MM.1S (cell line): ENCODE measurements at regions not wholly inside any gene's neighbourhood (a gene's known extent, or its start where the extent isn't known, plus 50 kb on each side); places are given as distances from the start of the nearest gene placed in this dataset.

ENCODE experiments used
- DNase-seq: peaks from one replicate; pipeline ENCODE4 v3.0.0-alpha.2; 2015
- H2AFZ ChIP-seq: fragments of 300-600 bp; sonication (generic); 2 replicates; pipeline ENCODE4 v1.6.0; 2016; ENCODE audit warnings: antibody characterized with exemption, low read length
- H3F3A ChIP-seq: fragments of 300-600 bp; sonication (generic); 2 replicates; pipeline ENCODE4 v1.6.1; 2016; ENCODE audit warnings: mild to moderate bottlenecking, antibody characterized with exemption, low read length, moderate library complexity, mixed read lengths; ENCODE audit not compliant: insufficient read depth
- H3K27ac ChIP-seq: fragments of 300-600 bp; sonication (generic); 2 replicates; pipeline ENCODE4 v1.5.1; 2016; ENCODE audit warnings: mild to moderate bottlenecking, low read length
- H3K27me3 ChIP-seq: fragments of 300-600 bp; sonication (generic); replicated peaks from 2 replicates; pipeline ENCODE4 v1.6.0; 2016; ENCODE audit warnings: low read length; ENCODE audit not compliant: insufficient read depth
- H3K36me3 ChIP-seq: fragments of 300-600 bp; sonication (generic); replicated peaks from 2 replicates; pipeline ENCODE4 v1.6.1; 2016; ENCODE audit warnings: mild to moderate bottlenecking, low read length, mixed read lengths; ENCODE audit not compliant: insufficient read depth
- H3K4me1 ChIP-seq: fragments of 300-600 bp; sonication (generic); 2 replicates; pipeline ENCODE4 v1.6.1; 2016; ENCODE audit warnings: low read length, mixed read lengths
- H3K4me2 ChIP-seq: fragments of 300-600 bp; sonication (generic); 2 replicates; pipeline ENCODE4 v1.6.0; 2016; ENCODE audit warnings: low read depth, low read length
- H3K4me3 ChIP-seq: fragments of 300-600 bp; sonication (generic); 2 replicates; pipeline ENCODE4 v1.5.1; 2016; ENCODE audit warnings: low read length, mixed read lengths
- H3K79me2 ChIP-seq: fragments of 300-600 bp; sonication (generic); 2 replicates; pipeline ENCODE4 v1.6.1; 2016; ENCODE audit warnings: mixed run types, low read length, mixed read lengths
- H3K9ac ChIP-seq: fragments of 300-600 bp; sonication (generic); 2 replicates; pipeline ENCODE4 v1.6.1; 2016; ENCODE audit warnings: low read length, mixed read lengths
- H3K9me2 ChIP-seq: fragments of 300-600 bp; sonication (generic); replicated peaks from 2 replicates; pipeline ENCODE4 v1.6.1; 2016; ENCODE audit warnings: mild to moderate bottlenecking, low read length, mixed read lengths; ENCODE audit not compliant: insufficient read depth
- H3K9me3 ChIP-seq: fragments of 300-600 bp; sonication (generic); replicated peaks from 2 replicates; pipeline ENCODE4 v1.6.1; 2016; ENCODE audit warnings: mild to moderate bottlenecking, low read length, mixed read lengths; ENCODE audit not compliant: insufficient read depth
- H4K20me1 ChIP-seq: fragments of 300-600 bp; sonication (generic); 2 replicates; pipeline ENCODE4 v1.6.1; 2016; ENCODE audit warnings: mild to moderate bottlenecking, low read length, moderate library complexity, mixed read lengths; ENCODE audit not compliant: insufficient read depth
- EZH2 ChIP-seq: fragments of 300-600 bp; sonication (generic); optimal IDR thresholded peaks from 2 replicates; pipeline ENCODE3; 2017; ENCODE audit warnings: low read depth, mild to moderate bottlenecking, antibody characterized with exemption, low read length, mixed read lengths
- EZH2phosphoT487 ChIP-seq: fragments of 300-600 bp; sonication (generic); IDR thresholded peaks from 2 replicates; pipeline ENCODE4 v1.6.1; 2018; ENCODE audit warnings: antibody characterized with exemption, low read length
- TF ChIP-seq, protein P1 (sequence below): fragments of 300-600 bp; sonication (generic); IDR thresholded peaks from 2 replicates; pipeline ENCODE4 v1.5.1; 2016; ENCODE audit warnings: antibody characterized with exemption, low read length, mixed read lengths

DNA sequence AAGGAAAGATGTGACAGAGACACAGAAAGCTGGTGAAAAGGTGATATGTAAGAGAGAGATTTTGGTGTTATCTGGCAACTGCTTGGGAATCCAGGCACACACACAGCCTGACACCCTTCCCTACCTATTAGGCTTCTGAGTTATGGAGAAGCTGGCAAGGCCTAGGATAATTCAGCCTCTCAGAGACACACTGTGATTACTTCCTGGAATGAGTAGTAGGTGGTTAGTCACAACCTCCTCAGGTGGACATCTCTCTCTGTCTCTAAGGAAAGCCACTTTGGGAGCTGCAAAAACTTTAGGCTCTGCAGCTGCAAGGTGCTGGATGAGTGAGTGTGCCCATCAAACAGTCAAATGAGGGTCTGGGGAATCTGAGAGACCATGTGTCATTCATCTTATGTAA, 201.9 kb downstream of the PDCD6IP start:
- H3K36me3 ChIP-seq: no peaks in the 10 kb centered on the region
- H2AFZ ChIP-seq: no peak overlapping the region
- no peak overlapping the region for H3K4me3 ChIP-seq
- no peaks in the 10 kb centered on the region for H3F3A ChIP-seq
- H3K4me1 ChIP-seq: no peaks in the 10 kb centered on the region
- no peaks in the 10 kb centered on the region for H3K79me2 ChIP-seq
- H3K27me3 ChIP-seq: no peaks in the 10 kb centered on the region
- no peak for DNase-seq
- no peaks in the 10 kb centered on the region for H3K9me2 ChIP-seq
- H3K9ac ChIP-seq: no peak overlapping the region
- TF ChIP-seq, protein P1, sequence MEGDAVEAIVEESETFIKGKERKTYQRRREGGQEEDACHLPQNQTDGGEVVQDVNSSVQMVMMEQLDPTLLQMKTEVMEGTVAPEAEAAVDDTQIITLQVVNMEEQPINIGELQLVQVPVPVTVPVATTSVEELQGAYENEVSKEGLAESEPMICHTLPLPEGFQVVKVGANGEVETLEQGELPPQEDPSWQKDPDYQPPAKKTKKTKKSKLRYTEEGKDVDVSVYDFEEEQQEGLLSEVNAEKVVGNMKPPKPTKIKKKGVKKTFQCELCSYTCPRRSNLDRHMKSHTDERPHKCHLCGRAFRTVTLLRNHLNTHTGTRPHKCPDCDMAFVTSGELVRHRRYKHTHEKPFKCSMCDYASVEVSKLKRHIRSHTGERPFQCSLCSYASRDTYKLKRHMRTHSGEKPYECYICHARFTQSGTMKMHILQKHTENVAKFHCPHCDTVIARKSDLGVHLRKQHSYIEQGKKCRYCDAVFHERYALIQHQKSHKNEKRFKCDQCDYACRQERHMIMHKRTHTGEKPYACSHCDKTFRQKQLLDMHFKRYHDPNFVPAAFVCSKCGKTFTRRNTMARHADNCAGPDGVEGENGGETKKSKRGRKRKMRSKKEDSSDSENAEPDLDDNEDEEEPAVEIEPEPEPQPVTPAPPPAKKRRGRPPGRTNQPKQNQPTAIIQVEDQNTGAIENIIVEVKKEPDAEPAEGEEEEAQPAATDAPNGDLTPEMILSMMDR: no peak
- TF ChIP-seq EZH2phosphoT487 (no peak), EZH2 (no peak)
- H4K20me1 ChIP-seq: no peaks in the 10 kb centered on the region
- H3K27ac ChIP-seq: no peak overlapping the region
- no peak overlapping the region for H3K4me2 ChIP-seq
- no peaks in the 10 kb centered on the region for H3K9me3 ChIP-seq

DNA sequence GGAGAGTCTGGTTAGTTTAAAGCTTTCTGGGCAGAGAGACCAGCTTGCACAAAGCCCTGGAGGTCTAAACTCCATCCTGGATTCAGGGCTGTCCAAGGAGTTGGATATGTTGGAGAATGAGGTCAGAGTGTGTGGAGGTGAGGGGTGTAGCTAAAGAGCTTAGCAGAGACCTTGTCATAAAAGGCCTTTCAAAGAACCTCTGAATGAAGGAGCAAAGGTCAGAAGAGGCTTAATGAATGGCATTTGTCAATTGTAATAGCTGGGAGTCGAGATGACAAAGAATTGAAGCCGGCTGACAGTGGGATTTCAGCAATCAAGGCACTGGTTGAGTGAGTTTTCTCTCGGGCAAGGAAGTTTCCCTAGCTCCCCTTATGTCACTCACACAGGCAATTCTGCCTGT, 202.6 kb downstream of the PDCD6IP start:
- H3K9me3 ChIP-seq: no peaks in the 10 kb centered on the region
- H3K79me2 ChIP-seq: no peaks in the 10 kb centered on the region
- H3K27me3 ChIP-seq: no peaks in the 10 kb centered on the region
- no peaks in the 10 kb centered on the region for H3K9me2 ChIP-seq
- no peak for TF ChIP-seq EZH2phosphoT487
- H3K9ac ChIP-seq: no peak overlapping the region
- no peaks in the 10 kb centered on the region for H3K36me3 ChIP-seq
- no peak overlapping the region for H3K4me3 ChIP-seq
- no peak overlapping the region for H3K4me2 ChIP-seq
- no peak overlapping the region for H2AFZ ChIP-seq
- H3K4me1 ChIP-seq: no peaks in the 10 kb centered on the region
- DNase-seq: no peak
- no peaks in the 10 kb centered on the region for H4K20me1 ChIP-seq
- no peak overlapping the region for H3K27ac ChIP-seq
- no peaks in the 10 kb centered on the region for H3F3A ChIP-seq

DNA sequence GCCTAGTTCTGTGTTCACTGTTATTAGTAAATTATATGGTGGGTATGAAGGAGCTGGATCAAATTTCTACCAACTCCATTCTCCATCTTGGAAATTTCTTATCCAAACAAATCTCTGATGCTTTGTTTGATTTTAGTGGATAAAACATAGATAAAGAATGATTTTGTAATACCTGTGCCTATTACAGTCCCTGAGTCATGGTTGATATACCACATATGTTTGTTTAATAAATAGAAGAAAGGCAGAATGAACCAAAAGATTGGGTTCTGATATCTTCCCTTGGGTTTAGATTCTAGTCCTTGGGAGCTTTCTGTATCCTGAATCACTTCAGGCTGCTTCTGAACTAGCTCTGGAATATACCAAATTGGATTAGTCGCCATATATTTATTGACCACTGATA, 203.6 kb downstream of the PDCD6IP start:
- no peak for DNase-seq
- Histone ChIP-seq H3K9me2 (no peaks in the 10 kb centered on the region), H3K27ac (no peak overlapping the region), H4K20me1 (no peaks in the 10 kb centered on the region), H3K36me3 (no peaks in the 10 kb centered on the region), H3K4me2 (no peak overlapping the region), H3K27me3 (no peaks in the 10 kb centered on the region), H3K4me3 (no peak overlapping the region), H3K9me3 (no peaks in the 10 kb centered on the region), H2AFZ (no peak overlapping the region), H3K79me2 (no peaks in the 10 kb centered on the region), H3F3A (no peaks in the 10 kb centered on the region), H3K4me1 (no peaks in the 10 kb centered on the region), H3K9ac (no peak overlapping the region)
- TF ChIP-seq, protein P1: no peak
- no peak for TF ChIP-seq EZH2phosphoT487
- TF ChIP-seq EZH2: no peak

DNA sequence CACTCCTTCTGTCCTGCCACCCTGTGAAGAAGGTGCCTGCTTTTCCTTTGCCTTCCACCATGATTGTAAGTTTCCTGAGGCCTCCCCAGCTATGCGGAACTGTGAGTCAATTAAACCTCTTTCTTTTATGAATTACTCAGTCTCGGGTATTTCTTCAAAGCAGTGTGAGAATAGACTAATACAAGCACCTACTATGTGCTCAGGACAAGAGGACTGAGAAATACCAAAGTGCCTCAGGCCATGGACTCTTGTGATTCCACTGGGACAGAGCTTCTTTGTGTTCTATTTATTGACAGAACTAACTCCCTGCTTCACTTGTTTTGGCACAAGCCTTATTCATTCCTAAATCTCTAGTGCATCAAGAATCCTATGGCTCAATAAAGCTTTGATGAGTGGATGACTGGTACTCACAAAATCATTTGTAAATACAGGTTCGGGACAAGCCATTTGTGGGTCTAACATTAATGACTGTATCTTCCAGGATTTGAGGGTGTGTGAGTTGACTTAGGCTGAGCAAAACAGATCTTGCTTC, 204.2 kb downstream of the PDCD6IP start:
- TF ChIP-seq, protein P1: no peak
- no peak for TF ChIP-seq EZH2
- no peak for TF ChIP-seq EZH2phosphoT487

More for the DNA sequence above, 204.2 kb downstream of the PDCD6IP start:
- H3K36me3 ChIP-seq: no peaks in the 10 kb centered on the region
- no peaks in the 10 kb centered on the region for H3K9me3 ChIP-seq
- no peak for DNase-seq
- H3K79me2 ChIP-seq: no peaks in the 10 kb centered on the region
- no peaks in the 10 kb centered on the region for H3K9me2 ChIP-seq
- no peak overlapping the region for H3K27ac ChIP-seq
- H2AFZ ChIP-seq: no peak overlapping the region
- H3K4me1 ChIP-seq: no peaks in the 10 kb centered on the region
- H4K20me1 ChIP-seq: no peaks in the 10 kb centered on the region
- no peak overlapping the region for H3K4me3 ChIP-seq
- H3K4me2 ChIP-seq: no peak overlapping the region
- H3K27me3 ChIP-seq: no peaks in the 10 kb centered on the region
- no peak overlapping the region for H3K9ac ChIP-seq
- no peaks in the 10 kb centered on the region for H3F3A ChIP-seq
